K562 (cell line): ENCODE measurements at regions not wholly inside any gene's neighbourhood (a gene's known extent, or its start where the extent isn't known, plus 50 kb on each side); places are given as distances from the start of the nearest gene placed in this dataset.

Source experiments
- CHD1 ChIP-seq: fragments of 200-600 bp; sonication (generic); IDR thresholded peaks from one replicate; pipeline ENCODE4 v1.6.1; 2012; ENCODE audit warnings: mild to moderate bottlenecking, moderate library complexity, low read length, inconsistent platforms
- FOSL1 ChIP-seq: fragments of 200-800 bp; sonication (Bioruptor generic); conservative IDR thresholded peaks from 2 replicates; pipeline ENCODE4 v1.6.1; 2016; ENCODE audit warnings: missing genetic modification characterization, missing compliant biosample characterization
- MYBL2 ChIP-seq, 2 experiments: fragments of 450-650 bp in 1 of 2; sonication (generic) in 1 of 2; formaldehyde crosslinking in 1 of 2; IDR thresholded peaks; 2 replicates each; pipeline versions ENCODE4 v1.6.1 to v1.8.1; 2017 to 2022; ENCODE audit warnings: borderline replicate concordance in 1 of 2, inconsistent platforms in 1 of 2, low read depth in 1 of 2, mild to moderate bottlenecking in 1 of 2, missing genetic modification reagents in 1 of 2, moderate library complexity in 1 of 2
- NR4A1 ChIP-seq, 2 experiments: fragments of 250-450 bp in 1 of 2; fragments of 450-650 bp in 1 of 2; sonication (Bioruptor Pico) in 1 of 2; IDR thresholded peaks; 2 replicates each; pipeline versions ENCODE4 v1.4.0 to v1.6.1; 2016 to 2020; ENCODE audit warnings: mild to moderate bottlenecking in 2 of 2, missing compliant biosample characterization in 1 of 2, missing genetic modification characterization in 1 of 2, moderate library complexity in 1 of 2
- PPARD ChIP-seq: fragments of 250-450 bp; sonication (Bioruptor Pico); IDR thresholded peaks from 2 replicates; pipeline ENCODE4 v1.8.0; 2022; ENCODE audit warnings: inconsistent platforms, mild to moderate bottlenecking, moderate library complexity
- RBM14 ChIP-seq: fragments of 200-400 bp; formaldehyde crosslinking; IDR thresholded peaks from 2 replicates; pipeline ENCODE4 v1.6.1; 2018; ENCODE audit warnings: low read depth, mild to moderate bottlenecking, low read length, moderate library complexity, borderline replicate concordance; ENCODE audit not compliant: insufficient read depth
- RBM25 ChIP-seq: fragments of 200-400 bp; formaldehyde crosslinking; IDR thresholded peaks from 2 replicates; pipeline ENCODE4 v1.6.1; 2018; ENCODE audit warnings: low read length, low read depth, moderate library complexity; ENCODE audit not compliant: severe bottlenecking
- RCOR1 ChIP-seq, 2 experiments: IDR thresholded peaks; 2 replicates each; pipeline ENCODE4 v1.6.1; 2012; ENCODE audit warnings: low read depth in 2 of 2, low read length in 2 of 2, borderline replicate concordance in 1 of 2, improper control_type of control experiment in 1 of 2
- RFX5 ChIP-seq: IDR thresholded peaks from 2 replicates; pipeline ENCODE4 v1.6.1; 2011; ENCODE audit warnings: low read depth, mild to moderate bottlenecking, improper control_type of control experiment, low read length
- TAF1 ChIP-seq: IDR thresholded peaks from 2 replicates; pipeline ENCODE4 v1.6.1; 2011; ENCODE audit warnings: mild to moderate bottlenecking, low read length, moderate library complexity; ENCODE audit not compliant: insufficient read depth, control insufficient read depth, severe bottlenecking; ENCODE audit errors: extremely low read depth
- ZFX ChIP-seq: sonication (generic); formaldehyde crosslinking; IDR thresholded peaks from 2 replicates; pipeline ENCODE4 v1.8.0; 2022; ENCODE audit warnings: mild to moderate bottlenecking, missing genetic modification reagents, moderate library complexity
- ZNF311 ChIP-seq: fragments of 250-450 bp; sonication (Bioruptor Pico); IDR thresholded peaks from 2 replicates; pipeline ENCODE4 v1.4.0; 2020; ENCODE audit warnings: mild to moderate bottlenecking, moderate library complexity

GRCh38 chr9:78144663-78145377 lies 91.1 kb upstream of the CEP78 start (continued):
- TF ChIP-seq TAF1 (no peak), RCOR1 (IDR thresholded peaks at IDR 0.05; ENCODE audit: borderline replicate concordance in 1 of 2, low read depth in 2 of 2, low read length in 2 of 2) (no peak), PPARD (no peak), RBM25 (no peak), ZFX (CRISPR knock-in tag) (no peak), RBM14 (no peak), ZNF311 (CRISPR knock-in tag) (no peak), FOSL1 (no peak), NR4A1 (CRISPR knock-in tag; IDR thresholded peaks at IDR 0.05) (no peak), NR4A1 (tag; IDR thresholded peaks at IDR 0.05) (no peak), RFX5 (no peak), CHD1 (no peak), MYBL2 (IDR thresholded peaks at IDR 0.05; ENCODE audit: low read depth) (no peak), MYBL2 (CRISPR knock-in tag; IDR thresholded peaks at IDR 0.05; ENCODE audit: borderline replicate concordance) (no peak)
